HL-60 (cell line): ENCODE measurements at regions not wholly inside any gene's neighbourhood (a gene's known extent, or its start where the extent isn't known, plus 50 kb on each side); places are given as distances from the start of the nearest gene placed in this dataset.

ENCODE experiments used
- DNase-seq, 2 experiments: peaks; one replicate each; pipeline ENCODE4 v3.0.0-alpha.2; 2010 to 2020; ENCODE audit warnings: low read depth in 1 of 2, low spot score in 1 of 2
- H3K27ac ChIP-seq: fragments of 250-450 bp; sonication (Bioruptor Pico); replicated peaks from 2 replicates; pipeline ENCODE4 v1.5.1; 2020; ENCODE audit warnings: mild to moderate bottlenecking, moderate library complexity
- H3K27me3 ChIP-seq: fragments of 250-450 bp; sonication (Bioruptor Pico); 2 replicates; pipeline ENCODE4 v1.5.1; 2021; ENCODE audit warnings: mild to moderate bottlenecking, moderate library complexity; ENCODE audit not compliant: insufficient read depth, poor library complexity, severe bottlenecking
- H3K4me3 ChIP-seq: replicated peaks from 2 replicates; pipeline ENCODE4 v1.5.1; 2011; ENCODE audit warnings: mild to moderate bottlenecking, control low read depth, low read length; ENCODE audit not compliant: insufficient read depth
- CTCF ChIP-seq: IDR thresholded peaks from one replicate; pipeline ENCODE4 v1.5.1; 2011; ENCODE audit warnings: low read length, control low read depth, inconsistent platforms; ENCODE audit not compliant: insufficient read depth
- GABPA ChIP-seq: IDR thresholded peaks from 2 replicates; pipeline ENCODE4 v1.6.1; 2012; ENCODE audit warnings: low read depth
- POLR2AphosphoS5 ChIP-seq: IDR thresholded peaks from 2 replicates; pipeline ENCODE4 v1.6.1; 2012; ENCODE audit warnings: low read depth
- SPI1 ChIP-seq: IDR thresholded peaks from 2 replicates; pipeline ENCODE4 v1.6.1; 2012; ENCODE audit warnings: low read depth, mild to moderate bottlenecking, borderline replicate concordance
- TF ChIP-seq, protein P1 (sequence below): IDR thresholded peaks from 2 replicates; pipeline ENCODE4 v1.6.1; 2012; ENCODE audit warnings: low read depth; ENCODE audit not compliant: insufficient replicate concordance

GRCh38 chr2:143891879-143892308 is 628.0 kb downstream of the ZEB2 start:
- Histone ChIP-seq H3K4me3 (no peak overlapping the region), H3K27me3 (no peaks in the 10 kb centered on the region), H3K27ac (no peak overlapping the region)
- TF ChIP-seq SPI1 = no peak
- DNase-seq = no peak

DNA sequence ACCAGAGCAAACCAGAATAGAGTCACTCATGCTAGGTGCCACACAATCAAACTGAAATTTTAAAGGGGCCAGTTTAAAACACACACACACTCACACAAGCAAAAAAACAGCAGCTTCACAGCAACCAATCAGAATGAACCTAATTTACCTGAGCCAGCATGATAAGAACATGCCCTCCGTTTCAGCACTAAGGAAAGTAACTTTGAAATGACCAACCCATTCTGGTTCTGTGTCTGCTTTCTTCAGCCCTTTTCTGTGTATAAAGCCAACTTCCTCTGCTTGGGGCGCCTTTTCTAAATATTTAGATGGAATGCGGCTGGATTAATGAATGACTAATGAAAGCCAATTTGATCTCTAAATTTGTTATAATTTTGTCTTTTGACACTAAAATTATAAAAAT is 629.1 kb downstream of the ZEB2 start:
- no peak overlapping the region for H3K27ac ChIP-seq
- TF ChIP-seq SPI1 (no peak), POLR2AphosphoS5 (no peak), CTCF (no peak), GABPA (no peak)
- TF ChIP-seq, protein P1, sequence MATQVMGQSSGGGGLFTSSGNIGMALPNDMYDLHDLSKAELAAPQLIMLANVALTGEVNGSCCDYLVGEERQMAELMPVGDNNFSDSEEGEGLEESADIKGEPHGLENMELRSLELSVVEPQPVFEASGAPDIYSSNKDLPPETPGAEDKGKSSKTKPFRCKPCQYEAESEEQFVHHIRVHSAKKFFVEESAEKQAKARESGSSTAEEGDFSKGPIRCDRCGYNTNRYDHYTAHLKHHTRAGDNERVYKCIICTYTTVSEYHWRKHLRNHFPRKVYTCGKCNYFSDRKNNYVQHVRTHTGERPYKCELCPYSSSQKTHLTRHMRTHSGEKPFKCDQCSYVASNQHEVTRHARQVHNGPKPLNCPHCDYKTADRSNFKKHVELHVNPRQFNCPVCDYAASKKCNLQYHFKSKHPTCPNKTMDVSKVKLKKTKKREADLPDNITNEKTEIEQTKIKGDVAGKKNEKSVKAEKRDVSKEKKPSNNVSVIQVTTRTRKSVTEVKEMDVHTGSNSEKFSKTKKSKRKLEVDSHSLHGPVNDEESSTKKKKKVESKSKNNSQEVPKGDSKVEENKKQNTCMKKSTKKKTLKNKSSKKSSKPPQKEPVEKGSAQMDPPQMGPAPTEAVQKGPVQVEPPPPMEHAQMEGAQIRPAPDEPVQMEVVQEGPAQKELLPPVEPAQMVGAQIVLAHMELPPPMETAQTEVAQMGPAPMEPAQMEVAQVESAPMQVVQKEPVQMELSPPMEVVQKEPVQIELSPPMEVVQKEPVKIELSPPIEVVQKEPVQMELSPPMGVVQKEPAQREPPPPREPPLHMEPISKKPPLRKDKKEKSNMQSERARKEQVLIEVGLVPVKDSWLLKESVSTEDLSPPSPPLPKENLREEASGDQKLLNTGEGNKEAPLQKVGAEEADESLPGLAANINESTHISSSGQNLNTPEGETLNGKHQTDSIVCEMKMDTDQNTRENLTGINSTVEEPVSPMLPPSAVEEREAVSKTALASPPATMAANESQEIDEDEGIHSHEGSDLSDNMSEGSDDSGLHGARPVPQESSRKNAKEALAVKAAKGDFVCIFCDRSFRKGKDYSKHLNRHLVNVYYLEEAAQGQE = peak; percentile 54
- H3K4me3 ChIP-seq = no peak overlapping the region
- H3K27me3 ChIP-seq = no peaks in the 10 kb centered on the region
- DNase-seq = no peak

DNA sequence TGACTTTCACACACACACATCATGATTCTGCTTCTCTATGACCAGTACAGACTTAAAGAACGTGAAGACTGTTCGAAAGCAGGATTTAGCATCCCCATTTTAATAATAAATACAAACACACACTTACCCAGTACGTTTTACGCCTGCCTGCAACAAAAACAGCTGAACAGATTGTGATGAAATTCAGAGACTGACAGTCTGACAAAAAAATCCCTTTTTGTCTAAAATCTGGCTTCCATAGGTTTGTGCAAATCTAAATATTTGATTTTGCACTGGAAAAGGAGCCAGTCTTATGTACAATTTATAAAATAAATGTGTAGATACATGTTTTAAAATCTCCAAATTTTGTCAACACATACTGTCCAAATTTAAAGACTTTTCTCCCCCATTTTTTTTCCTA is 630.7 kb downstream of the ZEB2 start:
- no peak for TF ChIP-seq SPI1
- TF ChIP-seq, protein P1 = no peak
- no peak for TF ChIP-seq POLR2AphosphoS5
- no peak for TF ChIP-seq GABPA
- TF ChIP-seq CTCF = no peak
- no peak for DNase-seq
- Histone ChIP-seq H3K4me3 (no peak overlapping the region), H3K27me3 (no peaks in the 10 kb centered on the region), H3K27ac (no peak overlapping the region)

DNA sequence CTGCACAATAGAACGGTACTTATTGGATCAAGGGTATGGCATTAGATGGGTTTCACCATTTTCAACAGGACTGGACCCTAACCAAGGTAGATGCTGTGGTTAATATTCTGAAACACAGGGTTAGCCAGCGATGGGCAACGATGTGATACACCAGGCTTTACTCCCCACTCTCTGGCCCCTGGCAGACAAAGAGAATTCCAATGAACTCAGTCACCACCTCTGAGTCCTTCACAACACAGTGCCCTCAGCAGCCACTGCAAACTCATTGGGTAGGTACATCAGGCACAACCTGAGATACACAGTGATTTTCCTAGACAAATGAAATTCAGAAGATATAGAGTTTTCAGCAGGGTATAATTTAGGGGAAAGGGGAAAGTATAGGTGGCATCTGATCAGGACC is 634.5 kb downstream of the ZEB2 start:
- Histone ChIP-seq H3K27me3 (no peaks in the 10 kb centered on the region), H3K27ac (no peak overlapping the region), H3K4me3 (no peak overlapping the region)
- DNase-seq = no peak
- no peak for TF ChIP-seq POLR2AphosphoS5

GRCh38 chr2:143881246-143881645 is 638.7 kb downstream of the ZEB2 start:
- TF ChIP-seq GABPA = no peak
- TF ChIP-seq, protein P1 = no peak
- no peak for TF ChIP-seq CTCF
- TF ChIP-seq POLR2AphosphoS5 = no peak
- no peak for TF ChIP-seq SPI1
- Histone ChIP-seq H3K4me3 (no peak overlapping the region), H3K27ac (no peak overlapping the region), H3K27me3 (no peaks in the 10 kb centered on the region)
- no peak for DNase-seq
